A673 (cell line): ENCODE measurements at regions not wholly inside any gene's neighbourhood (a gene's known extent, or its start where the extent isn't known, plus 50 kb on each side); places are given as distances from the start of the nearest gene placed in this dataset.

Experiments used
- EZH2 ChIP-seq: fragments of 200-600 bp; sonication (generic); IDR thresholded peaks from 2 replicates; pipeline ENCODE4 v1.6.1; 2017; ENCODE audit warnings: borderline replicate concordance, low read depth, mild to moderate bottlenecking, mixed read lengths, antibody characterized with exemption, low read length; ENCODE audit not compliant: poor library complexity, severe bottlenecking
- TF ChIP-seq, protein P1 (sequence below): fragments of 300-800, 200-600 bp; sonication (generic); conservative IDR thresholded peaks from 2 replicates; pipeline ENCODE4 v1.5.1; 2017; ENCODE audit warnings: low read depth, mild to moderate bottlenecking, antibody characterized with exemption, low read length, moderate library complexity, mixed read lengths

- TF ChIP-seq, protein P1, sequence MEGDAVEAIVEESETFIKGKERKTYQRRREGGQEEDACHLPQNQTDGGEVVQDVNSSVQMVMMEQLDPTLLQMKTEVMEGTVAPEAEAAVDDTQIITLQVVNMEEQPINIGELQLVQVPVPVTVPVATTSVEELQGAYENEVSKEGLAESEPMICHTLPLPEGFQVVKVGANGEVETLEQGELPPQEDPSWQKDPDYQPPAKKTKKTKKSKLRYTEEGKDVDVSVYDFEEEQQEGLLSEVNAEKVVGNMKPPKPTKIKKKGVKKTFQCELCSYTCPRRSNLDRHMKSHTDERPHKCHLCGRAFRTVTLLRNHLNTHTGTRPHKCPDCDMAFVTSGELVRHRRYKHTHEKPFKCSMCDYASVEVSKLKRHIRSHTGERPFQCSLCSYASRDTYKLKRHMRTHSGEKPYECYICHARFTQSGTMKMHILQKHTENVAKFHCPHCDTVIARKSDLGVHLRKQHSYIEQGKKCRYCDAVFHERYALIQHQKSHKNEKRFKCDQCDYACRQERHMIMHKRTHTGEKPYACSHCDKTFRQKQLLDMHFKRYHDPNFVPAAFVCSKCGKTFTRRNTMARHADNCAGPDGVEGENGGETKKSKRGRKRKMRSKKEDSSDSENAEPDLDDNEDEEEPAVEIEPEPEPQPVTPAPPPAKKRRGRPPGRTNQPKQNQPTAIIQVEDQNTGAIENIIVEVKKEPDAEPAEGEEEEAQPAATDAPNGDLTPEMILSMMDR: no peak
- no peak for TF ChIP-seq EZH2
Observed at GRCh38 chr20:24732599-24732998, 216.5 kb upstream of the CST7 start.
